Gastroesophageal sphincter (tissue), 3 donors: ENCODE measurements at regions not wholly inside any gene's neighbourhood (a gene's known extent, or its start where the extent isn't known, plus 50 kb on each side); places are given as distances from the start of the nearest gene placed in this dataset.

Experiments used
- POLR2A ChIP-seq, 2 donors: fragments of 450-650 bp; IDR thresholded peaks; one replicate each; pipeline ENCODE4 v1.6.1; 2017; ENCODE audit warnings: antibody characterized with exemption in 2 of 2, mild to moderate bottlenecking in 2 of 2, moderate library complexity in 1 of 2
- TF ChIP-seq, protein P1 (sequence below), 4 experiments: fragments of 200-600 bp in 2 of 4; fragments of 450-650 bp in 2 of 4; sonication (generic) in 1 of 4; IDR thresholded peaks; one replicate each; pipeline ENCODE4 v1.5.1; 2017 to 2019; ENCODE audit warnings: antibody characterized with exemption in 4 of 4, mild to moderate bottlenecking in 2 of 4, moderate library complexity in 2 of 4

DNA sequence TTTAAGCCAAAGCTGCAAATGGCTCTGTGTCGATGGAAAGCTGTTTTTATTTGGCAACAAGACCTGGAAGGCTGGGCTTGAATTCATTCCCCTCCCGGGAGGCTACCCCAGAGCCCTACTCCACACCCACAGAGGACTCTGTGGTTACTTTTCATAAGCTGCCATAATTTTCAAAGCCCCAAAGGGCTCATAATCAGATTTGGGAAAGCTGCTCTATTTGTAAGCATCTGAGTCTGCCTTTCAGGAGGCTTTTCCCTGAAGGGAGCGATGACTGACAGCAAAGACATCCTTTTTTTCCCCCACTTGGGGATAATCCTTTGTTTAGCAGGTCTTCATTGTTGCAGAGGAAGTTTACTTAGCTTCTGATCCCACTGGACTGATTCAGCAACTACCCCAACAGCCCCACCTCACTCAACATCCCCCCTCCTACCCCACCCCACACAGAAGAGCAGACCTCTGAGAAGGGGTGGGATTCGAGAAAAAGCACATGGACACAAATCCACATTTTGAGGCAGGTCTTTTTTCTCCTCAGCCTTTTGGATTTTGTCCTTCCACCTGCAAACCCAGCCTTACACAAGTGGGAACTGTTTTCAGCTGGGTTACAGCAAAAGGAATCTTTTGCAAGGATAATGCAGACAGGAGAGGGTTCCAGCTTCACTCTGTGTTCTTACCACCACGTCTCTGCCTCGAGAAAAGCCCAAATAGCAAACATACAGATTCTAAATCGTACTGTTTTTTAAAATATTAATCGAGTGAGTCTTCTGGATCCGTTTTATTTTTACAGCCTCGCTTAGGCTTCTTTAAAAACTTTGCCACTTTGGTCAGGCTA lies 244.4 kb upstream of the TUT7 start:
- TF ChIP-seq, protein P1, sequence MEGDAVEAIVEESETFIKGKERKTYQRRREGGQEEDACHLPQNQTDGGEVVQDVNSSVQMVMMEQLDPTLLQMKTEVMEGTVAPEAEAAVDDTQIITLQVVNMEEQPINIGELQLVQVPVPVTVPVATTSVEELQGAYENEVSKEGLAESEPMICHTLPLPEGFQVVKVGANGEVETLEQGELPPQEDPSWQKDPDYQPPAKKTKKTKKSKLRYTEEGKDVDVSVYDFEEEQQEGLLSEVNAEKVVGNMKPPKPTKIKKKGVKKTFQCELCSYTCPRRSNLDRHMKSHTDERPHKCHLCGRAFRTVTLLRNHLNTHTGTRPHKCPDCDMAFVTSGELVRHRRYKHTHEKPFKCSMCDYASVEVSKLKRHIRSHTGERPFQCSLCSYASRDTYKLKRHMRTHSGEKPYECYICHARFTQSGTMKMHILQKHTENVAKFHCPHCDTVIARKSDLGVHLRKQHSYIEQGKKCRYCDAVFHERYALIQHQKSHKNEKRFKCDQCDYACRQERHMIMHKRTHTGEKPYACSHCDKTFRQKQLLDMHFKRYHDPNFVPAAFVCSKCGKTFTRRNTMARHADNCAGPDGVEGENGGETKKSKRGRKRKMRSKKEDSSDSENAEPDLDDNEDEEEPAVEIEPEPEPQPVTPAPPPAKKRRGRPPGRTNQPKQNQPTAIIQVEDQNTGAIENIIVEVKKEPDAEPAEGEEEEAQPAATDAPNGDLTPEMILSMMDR (IDR thresholded peaks at IDR 0.05), result no peak
- TF ChIP-seq POLR2A (IDR thresholded peaks at IDR 0.05), result no peak
